CD1c-positive myeloid dendritic cell (primary cell): ENCODE measurements at regions not wholly inside any gene's neighbourhood (a gene's known extent, or its start where the extent isn't known, plus 50 kb on each side); places are given as distances from the start of the nearest gene placed in this dataset.

Experiments used
- DNase-seq: peaks from one replicate; pipeline ENCODE4 v3.0.0-alpha.2; 2016; ENCODE audit errors: extremely low spot score

GRCh38 chr18:76684265-76684664 lies 138.1 kb upstream of the ZNF236 start:
- DNase-seq, result no peak

DNA sequence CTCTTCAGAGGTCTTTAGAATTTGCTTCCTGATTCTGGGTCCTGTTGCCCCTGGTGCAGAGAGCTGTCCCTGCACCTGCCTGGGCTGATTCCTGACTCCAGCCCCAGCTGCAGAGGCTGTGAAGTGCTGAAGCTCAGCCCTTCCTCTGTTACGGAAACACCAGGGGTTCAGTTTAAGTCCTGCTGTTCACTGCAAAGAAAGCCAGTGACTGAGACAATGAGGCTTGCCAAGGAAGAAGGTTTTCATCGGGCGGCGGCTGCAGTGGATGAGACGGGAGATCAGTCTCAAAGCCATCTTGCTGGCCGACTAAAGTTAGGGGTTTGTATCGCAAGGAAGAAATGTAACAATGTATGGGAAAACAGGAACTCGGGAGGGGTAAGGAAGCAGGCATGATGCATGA lies 142.4 kb upstream of the ZNF236 start:
- DNase-seq, result no peak

- no peak for DNase-seq
These were observed 143.1 kb upstream of the ZNF236 start for GRCh38 chr18:76679259-76679658.

DNA sequence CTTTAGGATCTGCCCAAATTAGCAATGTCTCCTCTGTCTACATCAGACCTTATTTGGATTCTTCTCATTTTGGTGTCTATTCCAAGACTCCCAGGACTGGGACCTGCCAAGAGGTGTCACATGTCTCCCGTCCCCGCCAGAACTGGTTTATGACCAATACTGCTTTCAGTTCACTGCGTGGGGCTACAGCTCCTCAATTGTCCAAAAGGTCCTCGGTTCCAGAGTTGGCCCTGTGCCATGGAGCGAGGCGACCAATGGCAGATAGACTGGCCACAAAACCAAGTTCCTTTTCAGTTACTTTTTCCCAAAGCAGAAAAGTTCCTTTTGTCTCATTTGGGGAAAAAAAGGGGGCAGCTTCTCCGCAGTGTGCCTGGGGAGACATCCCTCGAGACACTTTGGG lies 144.1 kb upstream of the ZNF236 start:
- DNase-seq, result no peak

DNA sequence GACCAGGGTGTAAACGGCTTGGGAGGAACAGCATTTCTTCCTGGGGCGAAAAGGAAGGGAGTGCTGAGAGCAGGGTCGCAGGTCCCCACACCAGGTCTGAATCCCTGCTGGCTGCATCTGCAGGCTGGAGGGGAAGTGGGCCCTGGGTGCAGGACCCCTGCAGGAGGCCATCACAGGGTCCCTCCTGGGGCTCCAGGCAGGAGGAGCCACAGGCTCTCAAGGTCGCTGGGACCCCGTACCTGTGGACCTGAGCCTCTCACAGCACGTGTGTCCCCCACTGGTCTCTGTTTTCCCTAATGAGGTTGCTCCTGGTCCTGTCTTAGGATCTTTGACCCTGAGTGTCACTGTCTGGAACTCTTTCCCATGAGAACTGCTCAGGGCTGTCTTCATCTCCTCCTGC lies 147.8 kb upstream of the ZNF236 start:
- no peak for DNase-seq

DNA sequence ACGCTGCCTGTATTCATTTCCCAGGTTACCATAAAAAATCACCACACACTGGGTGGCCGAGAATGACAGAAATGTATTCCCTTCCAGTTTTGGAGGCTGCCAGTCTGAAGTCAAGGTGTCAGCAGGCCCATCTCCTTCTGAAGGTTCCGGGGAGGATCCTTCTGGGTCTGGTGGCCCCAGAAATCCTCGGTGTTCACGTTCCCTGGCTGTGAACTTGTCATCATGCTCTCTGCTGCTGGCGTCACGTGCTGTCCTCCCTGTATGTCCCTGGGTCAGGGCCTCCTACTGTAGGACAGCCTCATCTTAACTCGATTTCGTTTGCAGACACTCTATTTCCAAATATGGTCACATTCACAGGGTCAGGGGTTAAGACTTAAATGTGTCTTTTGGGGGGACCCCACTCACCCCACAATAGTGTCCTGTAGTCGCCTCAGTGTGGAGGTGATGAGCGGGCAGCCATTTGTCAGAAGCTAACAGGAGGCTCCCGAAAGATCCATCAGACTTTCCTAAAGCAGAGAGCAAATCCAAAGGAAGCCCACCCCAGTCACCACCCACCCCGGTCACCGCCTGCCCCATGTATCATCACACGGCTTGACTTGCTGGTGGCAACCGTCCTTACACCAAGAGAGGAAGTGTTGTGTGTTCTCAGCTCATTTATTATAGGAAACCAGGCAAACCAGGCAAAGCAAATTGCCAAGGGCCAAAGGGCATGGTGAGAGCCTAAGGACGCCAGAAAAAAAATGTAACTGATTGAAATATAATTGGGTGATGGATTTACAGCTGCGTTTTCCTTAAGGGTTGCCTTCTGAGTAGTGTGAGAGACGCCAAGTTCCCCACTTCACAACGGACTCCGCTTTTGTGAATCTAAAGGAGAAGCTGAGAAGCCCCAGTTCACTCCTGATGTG lies 148.8 kb upstream of the ZNF236 start:
- no peak for DNase-seq

DNA sequence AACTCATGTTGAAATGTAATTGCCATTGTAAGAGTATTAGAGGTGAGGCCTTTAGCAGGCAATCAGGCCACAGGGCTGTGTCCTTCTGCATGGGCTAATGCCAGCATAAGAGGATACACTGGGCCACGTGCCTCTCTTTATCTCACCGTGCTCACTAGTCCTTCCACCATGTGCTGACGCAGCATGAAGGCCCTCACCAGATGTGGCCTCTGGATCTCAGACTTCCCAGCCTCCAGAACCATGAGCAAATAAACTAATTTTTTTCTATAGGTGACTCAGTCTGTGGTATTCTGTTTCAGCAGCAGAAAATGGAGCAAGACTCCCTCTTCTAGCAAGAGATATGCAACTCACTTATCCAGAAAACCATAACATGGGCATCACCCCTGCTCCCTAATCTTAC lies 149.7 kb upstream of the ZNF236 start:
- no peak for DNase-seq

- DNase-seq, result no peak
These were observed 151.6 kb upstream of the ZNF236 start for GRCh38 chr18:76670564-76671288.

- DNase-seq, result no peak
These were observed 153.8 kb upstream of the ZNF236 start for GRCh38 chr18:76668546-76668945.

GRCh38 chr18:76668119-76668518 lies 154.2 kb upstream of the ZNF236 start:
- no peak for DNase-seq

DNA sequence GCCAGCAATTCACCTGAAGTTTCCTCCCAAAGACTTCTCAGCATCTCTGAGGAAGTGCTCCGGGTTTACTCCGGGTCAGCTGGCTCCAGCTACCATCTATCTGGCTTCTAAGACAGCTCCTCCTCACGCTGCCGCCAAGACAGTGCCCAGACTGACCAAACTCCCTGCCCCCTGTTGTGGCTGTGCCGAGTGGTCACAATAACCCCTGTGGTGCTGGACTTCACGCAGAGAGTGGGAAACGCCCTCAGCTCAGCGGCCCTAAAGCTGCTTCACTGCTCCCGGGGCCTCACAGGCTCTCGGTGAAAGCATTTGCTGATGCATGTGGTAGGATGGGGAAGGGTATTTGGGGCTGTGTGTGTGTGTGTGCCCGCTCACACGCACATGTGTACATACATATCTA lies 154.8 kb upstream of the ZNF236 start:
- DNase-seq, result no peak

DNA sequence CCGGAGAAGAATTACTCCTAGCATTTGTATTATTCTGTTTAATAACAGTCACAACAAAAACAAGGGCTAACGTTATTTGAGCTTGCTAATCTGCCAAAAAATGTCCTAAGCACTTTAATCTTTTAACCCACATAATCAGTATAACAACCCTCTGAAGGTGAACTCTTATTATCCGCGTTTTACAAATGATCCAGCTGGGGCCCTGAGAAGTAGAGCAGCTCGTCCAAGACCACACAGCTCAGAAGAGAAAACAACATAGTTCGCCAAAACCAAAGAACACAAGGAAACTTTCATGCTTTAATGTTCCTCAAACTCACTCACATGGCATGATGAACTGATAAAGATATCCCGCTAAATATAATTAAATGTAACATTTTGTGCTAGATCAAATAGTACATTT lies 159.7 kb upstream of the ZNF236 start:
- no peak for DNase-seq

DNA sequence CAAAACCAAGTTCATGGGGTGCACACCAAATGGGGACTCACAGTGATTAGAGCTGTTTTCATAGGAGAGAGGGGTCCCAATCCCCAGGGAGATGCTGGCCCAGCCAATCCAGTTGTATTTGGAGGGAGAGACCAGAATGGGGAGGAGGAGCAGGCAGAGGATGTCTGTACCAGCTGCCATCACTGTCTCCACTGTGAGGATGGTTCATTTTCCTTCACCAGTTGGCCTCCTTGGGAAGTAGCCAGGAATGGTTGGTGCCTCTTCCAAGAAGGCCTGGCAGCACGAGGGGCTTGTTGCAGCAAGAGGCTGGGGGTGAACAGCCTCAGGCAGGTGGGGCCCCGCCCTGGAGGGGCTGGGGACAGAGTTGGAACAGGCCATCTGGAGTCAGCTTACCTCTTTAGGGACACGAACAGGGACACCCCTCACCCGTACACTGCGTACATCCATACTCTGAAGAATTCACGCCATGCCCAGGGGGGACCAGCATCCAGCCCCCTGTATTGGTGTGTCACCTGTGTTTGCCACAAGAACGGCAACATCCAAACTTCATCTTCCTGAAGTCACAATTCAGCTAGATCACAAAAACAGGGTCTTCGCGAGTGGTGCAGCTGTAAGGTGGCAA lies 161.7 kb upstream of the ZNF236 start:
- DNase-seq, result no peak

GRCh38 chr18:76658627-76659026 lies 163.6 kb upstream of the ZNF516 start:
- no peak for DNase-seq

DNA sequence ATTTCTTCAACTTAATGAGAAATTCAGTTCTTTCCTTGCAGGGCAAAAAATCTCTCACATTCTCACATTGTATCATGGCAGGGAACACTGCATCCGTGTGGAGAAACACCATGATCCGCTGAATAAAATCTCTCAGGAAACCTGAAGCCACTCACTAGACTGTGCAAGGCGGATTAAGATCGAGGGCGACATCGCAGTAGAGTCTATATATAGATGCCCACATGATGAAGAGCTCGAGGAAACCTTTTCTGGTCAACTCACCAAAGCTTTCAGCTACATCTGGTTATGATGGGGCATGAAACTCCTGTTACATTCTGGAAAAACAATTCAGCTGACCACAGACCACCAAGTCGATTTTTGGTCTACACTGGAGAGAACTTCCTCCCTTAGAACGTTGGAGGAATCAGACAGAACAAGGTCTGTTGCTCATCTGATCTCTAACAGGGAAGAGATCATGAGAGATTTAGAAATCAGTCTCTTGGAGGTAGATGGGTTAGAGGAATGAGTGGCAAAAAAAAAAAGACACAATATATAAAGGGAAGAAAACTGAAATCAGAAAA lies 162.9 kb upstream of the ZNF516 start:
- DNase-seq, result no peak

DNA sequence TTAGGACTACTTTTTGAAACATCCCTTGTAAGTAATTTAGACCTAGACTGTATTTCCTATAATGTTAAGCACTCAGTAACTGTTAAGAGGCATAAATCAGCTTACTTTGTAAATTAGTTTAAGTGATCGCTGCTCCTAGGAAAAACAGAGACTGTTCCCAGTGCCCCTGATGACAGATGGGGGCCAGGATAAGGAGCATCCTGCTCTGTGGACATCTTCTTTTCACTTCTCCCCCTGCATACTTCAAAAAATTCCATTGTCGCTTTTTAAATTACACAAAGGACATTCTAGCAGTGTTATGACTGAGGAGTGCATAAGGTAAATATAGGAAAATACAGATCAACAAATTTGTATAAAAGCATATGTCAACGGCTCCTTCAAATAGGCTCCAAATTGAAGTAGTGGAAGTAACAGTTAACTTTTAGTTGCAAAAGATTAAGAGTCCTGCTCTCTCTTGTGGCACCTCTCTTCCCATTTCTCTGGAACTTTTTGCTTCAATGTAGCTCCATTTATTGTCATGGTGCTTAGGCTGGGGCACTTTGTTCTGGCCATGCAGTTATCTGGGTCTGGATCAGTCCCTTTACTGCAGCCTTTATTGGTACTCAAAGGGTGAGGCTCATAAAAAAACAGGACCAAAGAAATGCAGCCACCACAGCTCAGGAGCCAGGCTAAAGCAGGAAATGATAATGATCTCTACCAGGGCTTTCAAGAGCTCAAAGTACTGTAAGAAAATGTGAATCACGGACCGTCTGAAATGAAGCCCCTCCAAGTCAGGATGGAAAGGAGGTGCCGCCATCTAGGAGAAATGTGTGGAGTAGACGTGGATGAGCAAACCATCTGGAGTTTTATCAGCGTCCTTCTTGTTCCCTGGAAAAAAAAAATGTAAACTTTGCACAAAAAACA lies 162.1 kb upstream of the ZNF516 start:
- DNase-seq, result no peak

DNA sequence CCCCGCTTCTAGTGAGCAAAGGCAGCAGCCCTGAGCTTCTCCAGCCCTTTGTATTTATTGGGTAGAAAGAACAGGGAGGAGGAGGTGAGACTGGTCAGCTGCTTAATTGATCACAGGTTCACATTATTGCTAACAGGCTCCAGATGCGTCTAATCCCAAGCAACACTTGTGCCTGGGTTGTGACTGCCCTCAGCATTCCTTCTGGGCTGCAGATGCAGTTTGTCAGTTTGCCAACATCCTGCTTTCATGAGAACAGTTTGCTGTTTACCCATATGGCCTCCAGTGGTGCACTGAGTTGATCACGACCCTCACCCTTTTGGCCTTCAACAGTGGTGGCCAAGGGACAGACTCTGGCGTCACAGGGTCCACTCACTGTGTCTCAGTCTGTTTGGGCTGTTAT lies 159.5 kb upstream of the ZNF516 start:
- no peak for DNase-seq

DNA sequence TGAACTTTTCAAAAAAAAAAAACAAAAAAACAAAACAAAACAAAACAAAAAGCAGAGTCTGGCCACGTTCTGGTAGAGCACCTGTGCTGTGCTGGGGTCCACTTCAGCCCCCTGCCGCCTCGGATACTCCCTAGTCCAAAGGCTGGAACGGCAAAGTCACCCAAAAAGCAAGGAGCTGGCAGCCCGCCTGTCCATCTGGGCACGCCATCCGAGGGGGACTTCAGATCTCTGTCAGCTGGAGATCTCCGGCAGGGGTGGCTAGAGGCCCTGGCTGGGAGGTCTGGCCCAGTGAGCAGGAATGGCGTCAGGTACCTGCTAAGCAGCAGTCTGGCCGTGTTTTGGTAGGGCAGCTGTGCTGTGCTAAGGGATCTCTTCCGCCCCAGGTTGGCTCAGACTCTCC lies 152.3 kb upstream of the ZNF516 start:
- no peak for DNase-seq

- DNase-seq, result no peak
These were observed 149.5 kb upstream of the ZNF516 start for GRCh38 chr18:76644580-76644979.

DNA sequence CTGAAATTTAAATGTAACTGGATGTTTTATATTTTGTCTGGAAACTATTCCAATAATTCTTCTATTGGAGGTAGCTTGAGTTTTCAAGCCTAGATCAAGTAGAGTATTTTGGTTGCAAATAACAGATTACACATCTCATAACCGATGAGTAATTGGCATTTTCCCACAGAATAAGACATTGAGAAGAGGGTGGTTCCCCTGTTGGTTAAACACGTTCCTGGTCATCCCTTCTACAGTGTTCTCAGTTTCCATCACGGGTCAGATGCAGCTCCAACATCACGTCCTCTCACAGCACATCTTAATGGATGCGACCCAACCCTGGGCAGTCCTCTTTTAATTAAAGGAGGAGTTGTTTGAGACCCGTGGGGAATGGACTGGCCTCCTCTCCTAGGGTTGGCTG lies 149.0 kb upstream of the ZNF516 start:
- DNase-seq, result no peak

DNA sequence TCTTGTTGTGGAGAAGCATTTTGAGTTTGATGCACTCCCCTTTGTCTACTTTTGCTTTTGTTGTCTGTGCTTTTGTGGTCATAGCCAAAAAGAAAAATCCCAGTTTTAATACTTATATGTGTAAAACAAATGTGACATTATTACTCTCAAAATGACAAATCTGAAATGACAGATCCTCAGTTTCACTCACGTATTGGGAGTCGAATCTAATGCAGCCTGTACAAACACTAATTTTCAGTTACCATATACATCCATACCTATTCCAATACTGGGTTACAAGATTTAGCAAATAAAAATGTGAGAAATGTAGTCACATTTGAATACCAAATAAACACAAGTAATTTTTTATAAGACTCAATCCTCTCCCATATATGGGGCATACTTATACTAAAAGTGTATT lies 148.2 kb upstream of the ZNF516 start:
- DNase-seq, result no peak
